ENCODE measurements at regions not wholly inside any gene's neighbourhood (a gene's known extent, or its start where the extent isn't known, plus 50 kb on each side); places are given as distances from the start of the nearest gene placed in this dataset.

DNA sequence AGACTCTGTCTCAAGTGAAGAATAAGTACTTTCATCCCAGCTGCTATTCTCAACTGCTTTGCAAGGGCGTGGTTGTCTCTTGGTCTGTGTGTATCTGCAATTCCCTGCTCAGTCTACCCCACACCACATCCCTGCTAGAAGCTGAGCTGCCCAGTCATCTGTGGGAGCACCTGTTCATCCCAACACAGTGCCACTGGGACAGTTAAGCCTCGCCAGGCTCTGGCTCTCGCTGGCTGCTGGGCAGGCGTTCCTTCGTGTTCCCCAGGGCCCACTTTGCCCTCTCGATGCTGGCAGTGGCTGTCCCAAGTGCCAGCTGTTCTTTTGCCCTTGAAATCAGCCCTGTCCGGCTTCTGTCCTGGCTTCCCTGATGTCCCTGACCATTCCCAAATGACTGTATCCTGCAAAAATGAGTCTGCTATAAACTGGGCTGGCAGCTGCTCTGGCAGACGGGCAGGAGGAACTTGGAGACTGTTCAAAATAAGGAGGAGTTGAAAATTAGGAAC, 91.6 kb upstream of the KLHL25 start:
- no peak for DNase-seq (ENCODE audit: low read depth)
- TF ChIP-seq, protein P1, sequence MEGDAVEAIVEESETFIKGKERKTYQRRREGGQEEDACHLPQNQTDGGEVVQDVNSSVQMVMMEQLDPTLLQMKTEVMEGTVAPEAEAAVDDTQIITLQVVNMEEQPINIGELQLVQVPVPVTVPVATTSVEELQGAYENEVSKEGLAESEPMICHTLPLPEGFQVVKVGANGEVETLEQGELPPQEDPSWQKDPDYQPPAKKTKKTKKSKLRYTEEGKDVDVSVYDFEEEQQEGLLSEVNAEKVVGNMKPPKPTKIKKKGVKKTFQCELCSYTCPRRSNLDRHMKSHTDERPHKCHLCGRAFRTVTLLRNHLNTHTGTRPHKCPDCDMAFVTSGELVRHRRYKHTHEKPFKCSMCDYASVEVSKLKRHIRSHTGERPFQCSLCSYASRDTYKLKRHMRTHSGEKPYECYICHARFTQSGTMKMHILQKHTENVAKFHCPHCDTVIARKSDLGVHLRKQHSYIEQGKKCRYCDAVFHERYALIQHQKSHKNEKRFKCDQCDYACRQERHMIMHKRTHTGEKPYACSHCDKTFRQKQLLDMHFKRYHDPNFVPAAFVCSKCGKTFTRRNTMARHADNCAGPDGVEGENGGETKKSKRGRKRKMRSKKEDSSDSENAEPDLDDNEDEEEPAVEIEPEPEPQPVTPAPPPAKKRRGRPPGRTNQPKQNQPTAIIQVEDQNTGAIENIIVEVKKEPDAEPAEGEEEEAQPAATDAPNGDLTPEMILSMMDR (IDR thresholded peaks at IDR 0.05; ENCODE audit: insufficient read depth, low read depth, low read length, missing control alignments), result no peak
- no peak overlapping the region for H3K4me3 ChIP-seq (ENCODE audit: low read length)

DNA sequence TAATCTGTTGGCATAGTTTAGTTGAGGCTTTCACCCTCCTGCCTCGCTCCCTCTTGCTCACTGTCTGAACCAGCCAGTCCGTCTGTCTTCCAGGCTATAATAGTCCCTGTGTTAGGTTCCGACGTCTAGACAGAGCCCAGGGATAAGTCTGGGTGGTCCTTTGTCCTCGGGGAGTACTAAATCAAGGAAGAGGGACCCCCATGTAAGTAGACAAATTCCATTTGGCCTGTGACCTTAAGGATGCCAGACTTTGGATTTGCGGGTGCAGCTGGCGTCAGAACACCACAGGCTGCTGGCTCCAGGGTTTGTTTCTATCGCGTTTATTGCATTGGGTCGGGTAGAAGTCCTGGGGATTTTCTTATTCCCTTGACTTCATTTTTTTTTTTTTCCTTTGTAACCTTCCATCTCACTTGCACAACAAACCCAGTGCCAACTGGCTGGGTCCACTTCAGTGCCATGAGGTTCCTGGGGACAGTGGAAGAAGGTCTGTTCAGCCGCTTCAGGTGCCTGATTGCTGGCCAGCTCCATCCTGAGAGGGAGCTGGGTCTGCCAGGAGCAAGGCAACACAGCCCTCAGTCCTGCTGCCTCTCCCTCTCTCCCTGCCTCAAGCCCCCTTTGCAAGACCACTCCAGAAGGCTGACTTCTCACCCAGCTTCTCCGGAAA, 95.4 kb upstream of the KLHL25 start:
- no peak for DNase-seq (ENCODE audit: low read depth)
- TF ChIP-seq, protein P1 (IDR thresholded peaks at IDR 0.05; ENCODE audit: insufficient read depth, low read depth, low read length, missing control alignments), result no peak
- no peak overlapping the region for H3K4me3 ChIP-seq (ENCODE audit: low read length)

GRCh38 chr15:85890620-85890980, 95.9 kb upstream of the KLHL25 start:
- TF ChIP-seq, protein P1 (IDR thresholded peaks at IDR 0.05; ENCODE audit: insufficient read depth, low read depth, low read length, missing control alignments), result no peak
- H3K4me3 ChIP-seq (ENCODE audit: low read length), result no peak overlapping the region
- no peak for DNase-seq (ENCODE audit: low read depth)

DNA sequence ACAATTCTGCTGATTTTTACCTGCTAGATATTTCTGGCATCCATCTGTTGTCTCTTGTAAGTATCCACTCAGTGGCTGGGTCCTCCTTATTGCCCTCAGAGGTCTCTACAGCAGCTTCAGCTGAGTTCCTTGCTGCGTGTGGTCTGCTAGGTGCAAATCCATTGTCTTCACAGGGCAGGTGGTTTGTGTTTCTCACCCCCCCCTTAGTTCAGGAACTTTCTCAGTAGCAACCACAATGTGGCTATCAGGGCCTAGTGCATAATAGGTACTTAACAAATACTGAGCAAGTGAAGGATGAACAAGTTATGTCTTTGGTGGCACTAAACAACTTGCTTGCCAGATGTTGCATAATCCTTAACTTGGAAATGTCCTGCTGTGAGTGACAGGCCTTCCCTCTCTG, 96.7 kb upstream of the KLHL25 start:
- TF ChIP-seq, protein P1 (IDR thresholded peaks at IDR 0.05; ENCODE audit: insufficient read depth, low read depth, low read length, missing control alignments), result no peak
- H3K4me3 ChIP-seq (ENCODE audit: low read length), result no peak overlapping the region
- no peak for DNase-seq (ENCODE audit: low read depth)

DNA sequence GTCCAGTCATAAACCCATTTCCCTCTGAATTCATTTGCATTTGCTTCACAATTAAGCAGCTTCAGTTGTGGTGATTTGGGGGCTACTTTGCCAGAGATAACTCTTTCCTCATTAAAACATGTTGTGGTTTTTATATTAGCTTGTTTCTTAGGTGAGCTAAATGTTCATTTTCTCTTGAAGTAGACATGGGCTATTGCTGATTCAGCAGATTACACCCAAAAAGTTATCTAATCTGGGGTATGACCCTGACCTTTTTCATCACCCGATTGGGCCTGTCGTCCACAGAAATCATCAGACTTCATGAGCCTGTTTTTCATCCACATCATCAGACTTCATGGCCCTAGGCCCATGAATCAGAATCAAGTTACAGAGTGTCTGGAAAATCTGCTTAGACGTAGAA, 97.5 kb upstream of the KLHL25 start:
- no peak overlapping the region for H3K4me3 ChIP-seq (ENCODE audit: low read length)
- TF ChIP-seq, protein P1 (IDR thresholded peaks at IDR 0.05; ENCODE audit: insufficient read depth, low read depth, low read length, missing control alignments), result no peak
- DNase-seq (ENCODE audit: low read depth), result no peak

DNA sequence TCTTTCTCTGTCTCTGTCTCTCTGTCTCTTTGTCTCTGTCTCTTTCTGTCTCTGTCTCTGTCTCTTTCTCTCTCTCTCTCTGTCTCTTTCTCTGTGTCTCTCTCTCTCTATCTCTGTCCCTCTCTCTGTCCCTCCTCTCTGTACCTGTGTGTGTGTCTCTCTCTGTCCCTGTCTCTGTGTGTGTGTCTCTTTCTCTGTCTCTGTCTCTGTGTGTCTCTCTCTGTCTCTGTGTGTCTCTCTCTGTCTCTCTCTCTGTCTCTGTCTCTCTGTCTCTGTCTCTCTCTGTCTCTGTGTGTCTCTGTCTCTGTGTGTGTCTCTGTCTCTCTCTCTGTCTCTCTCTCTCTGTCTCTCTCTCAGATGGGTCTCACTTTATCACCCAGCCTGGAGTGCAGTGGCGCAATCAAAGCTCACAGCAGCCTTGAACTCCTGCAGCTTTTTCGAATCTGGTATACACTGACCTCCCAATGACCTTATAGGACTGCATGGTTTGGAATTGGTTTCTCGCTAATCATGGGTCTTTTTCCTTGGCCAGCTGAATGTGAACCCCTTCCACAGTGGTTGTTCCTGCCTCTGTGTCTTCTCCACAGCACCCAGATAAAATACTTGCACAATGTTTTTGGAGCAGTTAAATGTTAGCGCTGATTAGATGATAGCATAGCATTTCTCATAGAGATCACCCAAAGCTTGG, 102.6 kb upstream of the KLHL25 start:
- no peak for DNase-seq (ENCODE audit: low read depth)
- no peak overlapping the region for H3K4me3 ChIP-seq (ENCODE audit: low read length)
- TF ChIP-seq, protein P1 (IDR thresholded peaks at IDR 0.05; ENCODE audit: insufficient read depth, low read depth, low read length, missing control alignments), result no peak
